Gastroesophageal sphincter (tissue), 4 donors: ENCODE measurements at regions not wholly inside any gene's neighbourhood (a gene's known extent, or its start where the extent isn't known, plus 50 kb on each side); places are given as distances from the start of the nearest gene placed in this dataset.

Experiments used
- ATAC-seq: fragments of 150-250 bp; one replicate; pipeline ENCODE4 v1.9.1; 2016; ENCODE audit warnings: mild to moderate bottlenecking, moderate library complexity
- H3K27ac ChIP-seq, 4 donors: fragments of 200-600 bp; sonication (generic) in 3 of 4; 1 replicate in 3 of 4; 2 replicates in 1 of 4; pipeline ENCODE4 v1.5.1; 2016 to 2019
- H3K27me3 ChIP-seq: fragments of 200-600 bp; sonication (generic); one replicate; pipeline ENCODE4 v1.5.1; 2019
- H3K36me3 ChIP-seq, 2 donors: fragments of 200-600 bp; sonication (generic); one replicate each; pipeline ENCODE4 v1.5.1; 2019; ENCODE audit warnings: control low read depth in 1 of 2
- H3K4me1 ChIP-seq, 3 donors: fragments of 200-600 bp; sonication (generic); 1 replicate in 2 of 3; 2 replicates in 1 of 3; pipeline ENCODE4 v1.5.1; 2016 to 2019; ENCODE audit warnings: control low read depth in 2 of 3
- H3K4me3 ChIP-seq, 2 donors: fragments of 200-600 bp; sonication (generic); one replicate each; pipeline ENCODE4 v1.5.1; 2019; ENCODE audit warnings: mild to moderate bottlenecking in 1 of 2, moderate library complexity in 1 of 2
- H3K9me3 ChIP-seq, 3 donors: fragments of 200-600 bp; sonication (generic); one replicate each; pipeline ENCODE4 v1.5.1; 2017 to 2019; ENCODE audit warnings: control low read depth in 2 of 3
- EP300 ChIP-seq: sonication (generic); formaldehyde crosslinking; IDR thresholded peaks from one replicate; pipeline ENCODE4 v1.6.1; 2017; ENCODE audit warnings: antibody characterized with exemption, mild to moderate bottlenecking
- POLR2A ChIP-seq, 2 donors: fragments of 450-650 bp; IDR thresholded peaks; one replicate each; pipeline ENCODE4 v1.6.1; 2017; ENCODE audit warnings: antibody characterized with exemption in 2 of 2, mild to moderate bottlenecking in 2 of 2, moderate library complexity in 1 of 2
- POLR2AphosphoS5 ChIP-seq: sonication (generic); formaldehyde crosslinking; IDR thresholded peaks from one replicate; pipeline ENCODE4 v1.6.1; 2017; ENCODE audit warnings: antibody characterized with exemption
- WGBS, 2 donors: methylation state at CpG; one replicate each; pipeline ENCODE4 v1.1.5; 2018; ENCODE audit warnings: low coverage in 1 of 2; 5-methylcytosine and 5-hydroxymethylcytosine counted together
- TF ChIP-seq, protein P1 (sequence below), 4 experiments: fragments of 200-600 bp in 2 of 4; fragments of 450-650 bp in 2 of 4; sonication (generic) in 1 of 4; IDR thresholded peaks; one replicate each; pipeline ENCODE4 v1.5.1; 2017 to 2019; ENCODE audit warnings: antibody characterized with exemption in 4 of 4, mild to moderate bottlenecking in 2 of 4, moderate library complexity in 2 of 4

DNA sequence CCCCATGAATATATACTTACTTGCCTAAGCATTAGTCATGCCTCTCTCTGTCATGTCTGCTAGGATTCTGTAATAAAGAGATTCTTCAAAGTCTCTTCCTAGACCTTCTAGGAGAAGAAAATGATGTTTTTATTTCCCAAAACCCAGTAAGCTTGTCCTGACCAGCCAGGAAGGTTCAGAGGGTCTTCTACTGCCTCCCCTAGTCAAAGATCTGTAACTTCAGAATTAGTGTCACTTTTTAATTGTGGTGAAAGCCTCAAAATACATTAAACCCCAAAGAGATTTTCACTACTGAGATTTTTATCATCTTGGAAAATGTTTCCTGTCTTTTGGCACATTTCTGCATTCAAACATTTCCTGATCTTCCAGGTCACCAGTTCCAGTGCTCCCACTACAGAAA, 232.9 kb upstream of the STK17B start:
- TF ChIP-seq POLR2AphosphoS5: no peak
- no peak for TF ChIP-seq EP300
- TF ChIP-seq, protein P1, sequence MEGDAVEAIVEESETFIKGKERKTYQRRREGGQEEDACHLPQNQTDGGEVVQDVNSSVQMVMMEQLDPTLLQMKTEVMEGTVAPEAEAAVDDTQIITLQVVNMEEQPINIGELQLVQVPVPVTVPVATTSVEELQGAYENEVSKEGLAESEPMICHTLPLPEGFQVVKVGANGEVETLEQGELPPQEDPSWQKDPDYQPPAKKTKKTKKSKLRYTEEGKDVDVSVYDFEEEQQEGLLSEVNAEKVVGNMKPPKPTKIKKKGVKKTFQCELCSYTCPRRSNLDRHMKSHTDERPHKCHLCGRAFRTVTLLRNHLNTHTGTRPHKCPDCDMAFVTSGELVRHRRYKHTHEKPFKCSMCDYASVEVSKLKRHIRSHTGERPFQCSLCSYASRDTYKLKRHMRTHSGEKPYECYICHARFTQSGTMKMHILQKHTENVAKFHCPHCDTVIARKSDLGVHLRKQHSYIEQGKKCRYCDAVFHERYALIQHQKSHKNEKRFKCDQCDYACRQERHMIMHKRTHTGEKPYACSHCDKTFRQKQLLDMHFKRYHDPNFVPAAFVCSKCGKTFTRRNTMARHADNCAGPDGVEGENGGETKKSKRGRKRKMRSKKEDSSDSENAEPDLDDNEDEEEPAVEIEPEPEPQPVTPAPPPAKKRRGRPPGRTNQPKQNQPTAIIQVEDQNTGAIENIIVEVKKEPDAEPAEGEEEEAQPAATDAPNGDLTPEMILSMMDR (IDR thresholded peaks at IDR 0.05): no peak
- no peak for TF ChIP-seq POLR2A (IDR thresholded peaks at IDR 0.05)
- Histone ChIP-seq H3K27ac (no peak overlapping the region), H3K27me3 (no peaks in the 10 kb centered on the region), H3K36me3 (no peaks in the 10 kb centered on the region), H3K4me3 (no peak overlapping the region), H3K4me1 (peaks cover 2 to 19% (median 3%) of the 10 kb centered on the region in 3 donors), H3K9me3 (no peaks in the 10 kb centered on the region)
- ATAC-seq: no peak

DNA sequence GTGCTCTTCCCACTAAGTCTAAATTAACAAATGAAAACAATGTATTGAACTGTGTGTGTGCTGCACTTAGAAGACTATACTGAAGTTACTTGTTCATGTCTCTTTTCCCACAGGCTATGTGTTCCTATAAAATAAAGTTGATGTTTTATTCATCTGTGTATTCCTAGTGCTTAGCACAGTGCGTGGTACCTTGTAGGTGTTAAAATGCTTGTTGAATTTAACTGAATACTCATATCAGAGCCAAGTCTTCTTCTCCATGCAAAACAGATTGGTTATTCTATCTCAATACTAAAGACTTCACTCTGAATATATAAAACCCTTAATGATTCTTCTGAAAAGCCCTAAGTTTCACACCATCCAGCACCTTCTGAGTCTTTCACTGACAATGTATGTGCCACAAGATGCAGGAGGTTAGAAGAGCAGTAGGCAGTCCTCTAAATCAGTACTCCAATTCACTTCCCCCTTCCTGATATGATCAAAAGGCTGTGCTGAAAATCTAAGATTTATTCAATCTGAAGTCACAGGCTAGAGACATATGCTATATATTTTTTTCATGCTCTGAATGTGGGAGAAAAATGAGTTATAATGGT, 231.7 kb upstream of the CCDC150 start:
- Histone ChIP-seq H3K4me3 (no peak overlapping the region), H3K36me3 (no peaks in the 10 kb centered on the region), H3K27me3 (no peaks in the 10 kb centered on the region), H3K9me3 (no peaks in the 10 kb centered on the region), H3K27ac (no peak overlapping the region), H3K4me1 (peaks cover 0 to 11% (median 0%) of the 10 kb centered on the region in 3 donors)
- no peak for ATAC-seq
- WGBS, 2 donors: 90 to 91% methylated on average over 1 of the region's 1 CpG
- TF ChIP-seq POLR2A (IDR thresholded peaks at IDR 0.05) (no peak), POLR2AphosphoS5 (no peak), EP300 (no peak)
- TF ChIP-seq, protein P1 (IDR thresholded peaks at IDR 0.05): no peak

DNA sequence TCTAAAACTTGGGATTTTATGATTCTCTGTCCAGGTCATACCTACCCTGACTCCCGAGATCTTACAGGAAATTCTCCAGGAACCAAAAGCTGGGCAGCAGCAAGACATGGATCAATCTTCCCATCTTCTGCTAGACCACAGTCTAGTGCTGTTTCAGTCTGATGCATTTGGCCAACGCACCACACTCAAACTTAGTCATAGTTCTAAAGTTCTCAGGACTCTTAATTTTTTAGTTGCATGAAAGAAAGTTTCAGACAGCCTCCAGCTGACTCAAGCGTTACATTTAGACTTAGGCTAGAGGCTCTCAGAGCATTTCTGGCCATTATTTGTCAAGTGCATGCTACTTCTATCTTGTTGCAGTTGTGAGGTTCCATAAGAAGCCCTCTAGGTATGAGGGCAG, 230.1 kb upstream of the CCDC150 start:
- Histone ChIP-seq H3K4me3 (no peak overlapping the region), H3K27me3 (no peaks in the 10 kb centered on the region), H3K27ac (no peak overlapping the region), H3K36me3 (no peaks in the 10 kb centered on the region), H3K4me1 (peaks cover 0 to 3% (median 0%) of the 10 kb centered on the region in 3 donors), H3K9me3 (no peaks in the 10 kb centered on the region)
- TF ChIP-seq POLR2A (IDR thresholded peaks at IDR 0.05) (no peak), EP300 (no peak), POLR2AphosphoS5 (no peak)
- TF ChIP-seq, protein P1 (IDR thresholded peaks at IDR 0.05): no peak
- 64 to 100% methylated on average over 1 to 3 of the region's 3 CpGs for WGBS, 2 donors
- ATAC-seq: no peak

DNA sequence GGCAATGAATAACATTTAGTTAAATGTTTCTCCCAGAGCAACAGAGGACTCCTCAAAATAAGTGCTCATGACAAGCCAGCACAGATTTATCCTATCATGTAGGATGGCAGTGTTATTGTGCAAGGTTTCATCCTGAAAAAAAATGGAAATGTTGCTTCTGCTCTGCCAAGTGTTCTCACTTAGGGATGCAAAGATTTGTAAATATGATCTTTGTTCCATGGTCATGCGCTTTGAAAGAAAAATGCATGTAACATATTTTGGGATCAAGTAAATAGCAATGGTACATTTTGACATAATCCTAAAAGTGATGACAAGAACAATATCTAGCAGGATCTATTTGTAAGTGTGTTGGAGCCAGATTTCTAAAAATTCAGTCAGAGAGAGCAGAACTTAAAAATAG, 229.5 kb upstream of the CCDC150 start:
- no peak overlapping the region for H3K4me3 ChIP-seq
- H3K36me3 ChIP-seq: no peaks in the 10 kb centered on the region
- 43 to 88% methylated on average over 1 of the region's 1 CpG for WGBS, 2 donors
- no peak overlapping the region for H3K27ac ChIP-seq
- TF ChIP-seq POLR2AphosphoS5 (no peak), EP300 (no peak)
- TF ChIP-seq, protein P1 (IDR thresholded peaks at IDR 0.05): no peak
- peaks cover 0 to 3% (median 0%) of the 10 kb centered on the region in 3 donors for H3K4me1 ChIP-seq
- H3K9me3 ChIP-seq: no peaks in the 10 kb centered on the region
- no peak for ATAC-seq
- no peaks in the 10 kb centered on the region for H3K27me3 ChIP-seq

DNA sequence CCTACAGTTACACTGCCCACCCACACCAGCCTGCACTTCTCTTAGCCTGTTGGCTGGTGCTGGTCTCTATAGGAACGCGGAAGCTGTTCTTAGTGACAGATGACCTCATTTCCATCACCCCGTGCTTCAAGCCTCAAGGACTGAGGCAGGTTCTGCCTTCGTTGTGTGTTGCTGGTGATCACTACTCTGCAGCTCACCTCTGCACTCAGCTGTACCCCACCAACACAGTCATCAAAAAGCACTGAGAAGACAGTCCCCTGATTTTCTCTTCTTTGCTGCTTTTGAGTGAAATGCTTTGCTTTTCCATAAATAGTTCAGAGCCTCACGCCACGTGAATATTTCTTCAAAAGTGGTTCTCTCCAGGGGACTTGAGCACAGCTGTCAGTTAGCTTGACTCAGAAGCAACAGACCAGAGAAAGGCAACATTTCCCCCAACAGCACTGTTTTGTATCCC, 225.7 kb upstream of the CCDC150 start:
- H3K9me3 ChIP-seq: no peaks in the 10 kb centered on the region
- no peaks in the 10 kb centered on the region for H3K27me3 ChIP-seq
- no peak for TF ChIP-seq POLR2A (IDR thresholded peaks at IDR 0.05)
- TF ChIP-seq, protein P1 (IDR thresholded peaks at IDR 0.05): no peak
- TF ChIP-seq POLR2AphosphoS5: no peak
- TF ChIP-seq EP300: no peak
- H3K4me1 ChIP-seq: peaks cover 0 to 17% (median 0%) of the 10 kb centered on the region in 3 donors
- no peak overlapping the region for H3K27ac ChIP-seq
- H3K4me3 ChIP-seq: no peak overlapping the region
- no peak for ATAC-seq
- H3K36me3 ChIP-seq: no peaks in the 10 kb centered on the region
- WGBS, 2 donors: 57 to 61% methylated on average over 3 to 6 of the region's 6 CpGs
